ENCODE measurements at regions not wholly inside any gene's neighbourhood (a gene's known extent, or its start where the extent isn't known, plus 50 kb on each side); places are given as distances from the start of the nearest gene placed in this dataset.

DNA sequence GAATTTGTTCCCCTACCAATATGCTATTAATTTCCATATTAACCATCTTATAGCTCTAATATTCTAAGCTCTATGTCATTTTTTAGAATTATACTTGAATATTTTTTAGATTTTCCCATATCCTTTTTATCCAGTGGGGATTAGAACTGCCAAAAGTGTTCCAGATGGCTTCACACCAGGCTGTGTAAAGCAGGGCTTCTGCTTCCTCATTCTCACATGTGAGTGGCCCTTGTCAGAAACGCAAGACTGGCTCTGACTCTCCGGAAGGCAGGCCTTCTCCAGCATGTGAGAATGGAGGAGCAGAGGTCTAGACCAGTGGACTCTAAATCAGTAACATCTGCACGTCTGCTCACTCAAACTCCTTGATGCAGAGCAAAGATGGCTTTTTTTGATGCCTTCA lies 650.1 kb downstream of the FGF9 start:
- no peak for FAIRE-seq
- dilution Hi-C loops (cut with MboI; ENCODE audit: extremely low pct_ligation_motif_present, low sequenced_read_pairs): no loop called here
- H3K27ac ChIP-seq (ENCODE audit: control insufficient read depth, insufficient read depth, low read length): no peak overlapping the region

DNA sequence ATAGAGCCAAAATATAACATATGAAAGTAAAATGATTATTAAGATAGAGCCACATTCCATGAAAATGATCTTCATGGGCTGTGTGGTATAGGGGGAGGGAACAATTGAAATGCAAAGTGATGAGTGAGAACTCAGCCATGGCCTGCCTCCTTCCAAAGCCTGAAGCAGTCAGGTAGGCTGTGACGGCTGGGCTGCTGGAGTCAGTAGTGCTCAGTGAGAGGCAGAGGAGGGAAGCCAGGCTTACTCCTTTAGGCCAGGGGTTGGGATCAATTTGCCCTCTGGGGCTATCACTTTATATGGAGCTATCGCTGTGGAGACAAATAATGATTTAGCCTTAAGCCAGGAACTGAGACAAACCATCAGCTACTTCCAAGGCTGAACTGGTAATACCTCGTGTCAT lies 654.9 kb downstream of the FGF9 start:
- Histone ChIP-seq H4K20me1 (ENCODE audit: control insufficient read depth, extremely low read depth, insufficient read depth, low read length) (no peaks in the 10 kb centered on the region), H3K9me3 (ENCODE audit: control insufficient read depth, low read depth, low read length) (no peaks in the 10 kb centered on the region), H3K4me3 (ENCODE audit: control insufficient read depth in 2 of 3, extremely low read depth in 1 of 3, insufficient read depth in 2 of 3, low read depth in 1 of 3, low read length in 3 of 3) (no peak overlapping the region), H3K9ac (ENCODE audit: control insufficient read depth, extremely low read depth, insufficient read depth, low read length) (no peak overlapping the region), H3K4me1 (ENCODE audit: control insufficient read depth, extremely low read depth, insufficient read depth, low read length) (no peaks in the 10 kb centered on the region), H2AFZ (ENCODE audit: control insufficient read depth, low read length) (no peak overlapping the region), H3K4me2 (ENCODE audit: control insufficient read depth, extremely low read depth, insufficient read depth, low read depth, low read length) (no peak overlapping the region), H3K36me3 (ENCODE audit: control insufficient read depth in 2 of 2, extremely low read depth in 1 of 2, insufficient read depth in 2 of 2, low read length in 2 of 2) (no peaks in the 10 kb centered on the region), H3K27me3 (ENCODE audit: control insufficient read depth, extremely low read depth, insufficient read depth, low read length) (no peaks in the 10 kb centered on the region), H3K79me2 (ENCODE audit: control insufficient read depth, insufficient read depth, low read length) (no peaks in the 10 kb centered on the region), H3K9me1 (ENCODE audit: control insufficient read depth, extremely low read depth, insufficient read depth, low read length) (no peaks in the 10 kb centered on the region), H3K27ac (ENCODE audit: control insufficient read depth, insufficient read depth, low read length) (no peak overlapping the region)
- dilution Hi-C loops (cut with MboI; ENCODE audit: extremely low pct_ligation_motif_present, low sequenced_read_pairs): no loop called here
- TF ChIP-seq, protein P1, sequence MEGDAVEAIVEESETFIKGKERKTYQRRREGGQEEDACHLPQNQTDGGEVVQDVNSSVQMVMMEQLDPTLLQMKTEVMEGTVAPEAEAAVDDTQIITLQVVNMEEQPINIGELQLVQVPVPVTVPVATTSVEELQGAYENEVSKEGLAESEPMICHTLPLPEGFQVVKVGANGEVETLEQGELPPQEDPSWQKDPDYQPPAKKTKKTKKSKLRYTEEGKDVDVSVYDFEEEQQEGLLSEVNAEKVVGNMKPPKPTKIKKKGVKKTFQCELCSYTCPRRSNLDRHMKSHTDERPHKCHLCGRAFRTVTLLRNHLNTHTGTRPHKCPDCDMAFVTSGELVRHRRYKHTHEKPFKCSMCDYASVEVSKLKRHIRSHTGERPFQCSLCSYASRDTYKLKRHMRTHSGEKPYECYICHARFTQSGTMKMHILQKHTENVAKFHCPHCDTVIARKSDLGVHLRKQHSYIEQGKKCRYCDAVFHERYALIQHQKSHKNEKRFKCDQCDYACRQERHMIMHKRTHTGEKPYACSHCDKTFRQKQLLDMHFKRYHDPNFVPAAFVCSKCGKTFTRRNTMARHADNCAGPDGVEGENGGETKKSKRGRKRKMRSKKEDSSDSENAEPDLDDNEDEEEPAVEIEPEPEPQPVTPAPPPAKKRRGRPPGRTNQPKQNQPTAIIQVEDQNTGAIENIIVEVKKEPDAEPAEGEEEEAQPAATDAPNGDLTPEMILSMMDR (optimal IDR thresholded peaks at IDR 0.05 in 1 of 3, IDR thresholded peaks at IDR 0.05 in 1 of 3, conservative IDR thresholded peaks at IDR 0.05 in 1 of 3; ENCODE audit: extremely low read depth in 1 of 3, insufficient read depth in 2 of 3, low read length in 3 of 3): no peak
- TF ChIP-seq EZH2 (IDR thresholded peaks at IDR 0.05; ENCODE audit: low read length): no peak
- FAIRE-seq (no peak), DNase-seq (ENCODE audit: low read depth, low spot score) (no peak)

More for the DNA sequence above, 650.1 kb downstream of the FGF9 start:
- no peaks in the 10 kb centered on the region for H3K9me1 ChIP-seq (ENCODE audit: control insufficient read depth, extremely low read depth, insufficient read depth, low read length)
- no peak overlapping the region for H3K4me2 ChIP-seq (ENCODE audit: control insufficient read depth, extremely low read depth, insufficient read depth, low read depth, low read length)
- no peak overlapping the region for H3K9ac ChIP-seq (ENCODE audit: control insufficient read depth, extremely low read depth, insufficient read depth, low read length)
- no peak overlapping the region for H3K4me3 ChIP-seq (ENCODE audit: control insufficient read depth in 2 of 3, extremely low read depth in 1 of 3, insufficient read depth in 2 of 3, low read depth in 1 of 3, low read length in 3 of 3)
- no peaks in the 10 kb centered on the region for H3K9me3 ChIP-seq (ENCODE audit: control insufficient read depth, low read depth, low read length)
- H4K20me1 ChIP-seq (ENCODE audit: control insufficient read depth, extremely low read depth, insufficient read depth, low read length): no peaks in the 10 kb centered on the region
- no peaks in the 10 kb centered on the region for H3K4me1 ChIP-seq (ENCODE audit: control insufficient read depth, extremely low read depth, insufficient read depth, low read length)
- no peaks in the 10 kb centered on the region for H3K79me2 ChIP-seq (ENCODE audit: control insufficient read depth, insufficient read depth, low read length)
- H2AFZ ChIP-seq (ENCODE audit: control insufficient read depth, low read length): no peak overlapping the region
- no peaks in the 10 kb centered on the region for H3K27me3 ChIP-seq (ENCODE audit: control insufficient read depth, extremely low read depth, insufficient read depth, low read length)
- no peak for DNase-seq (ENCODE audit: low read depth, low spot score)
- TF ChIP-seq EZH2 (IDR thresholded peaks at IDR 0.05; ENCODE audit: low read length): no peak
- TF ChIP-seq, protein P1 (optimal IDR thresholded peaks at IDR 0.05 in 1 of 3, IDR thresholded peaks at IDR 0.05 in 1 of 3, conservative IDR thresholded peaks at IDR 0.05 in 1 of 3; ENCODE audit: extremely low read depth in 1 of 3, insufficient read depth in 2 of 3, low read length in 3 of 3): no peak
- no peaks in the 10 kb centered on the region for H3K36me3 ChIP-seq (ENCODE audit: control insufficient read depth in 2 of 2, extremely low read depth in 1 of 2, insufficient read depth in 2 of 2, low read length in 2 of 2)

Measured in keratinocyte (primary cell).